Muscle of back (tissue), 3 donors: ENCODE measurements at regions not wholly inside any gene's neighbourhood (a gene's known extent, or its start where the extent isn't known, plus 50 kb on each side); places are given as distances from the start of the nearest gene placed in this dataset.

Experiments
- DNase-seq, 3 donors: peaks; one replicate each; pipeline versions ENCODE4 v3.0.0 to v3.0.0-alpha.2; 2013

- DNase-seq, result no peak
Measured at GRCh38 chrX:13266641-13267345, 53.1 kb downstream of the ATXN3L start.

DNA sequence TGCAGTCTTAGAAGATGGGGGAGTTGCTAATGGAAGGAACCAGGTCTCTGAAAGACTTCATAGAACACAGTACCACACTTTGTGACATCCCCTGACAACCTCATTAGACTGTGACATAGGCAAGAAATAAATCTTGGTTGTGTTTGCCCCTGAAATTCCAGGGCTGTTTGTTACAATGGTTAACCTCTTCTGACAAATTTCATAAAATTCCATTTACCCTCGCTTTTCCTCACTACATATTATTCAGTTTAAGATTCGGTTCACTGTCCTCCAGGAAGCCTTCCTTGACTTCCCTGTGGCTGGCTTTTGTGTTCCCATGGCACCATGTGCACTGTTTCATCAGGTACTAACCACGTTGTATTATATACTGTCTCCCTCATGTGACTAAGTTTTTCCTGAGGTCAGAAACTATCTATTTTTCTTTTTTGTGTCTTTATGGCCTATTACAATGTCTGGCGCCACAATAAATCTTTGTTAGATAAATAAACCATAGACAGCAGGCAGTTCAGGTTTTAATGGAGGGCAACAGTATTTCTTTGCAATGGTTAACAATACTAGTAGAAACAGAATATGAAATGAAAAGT lies 54.2 kb downstream of the ATXN3L start:
- no peak for DNase-seq

- DNase-seq, result no peak
Measured at GRCh38 chrX:13265111-13265510, 54.7 kb downstream of the ATXN3L start.

DNA sequence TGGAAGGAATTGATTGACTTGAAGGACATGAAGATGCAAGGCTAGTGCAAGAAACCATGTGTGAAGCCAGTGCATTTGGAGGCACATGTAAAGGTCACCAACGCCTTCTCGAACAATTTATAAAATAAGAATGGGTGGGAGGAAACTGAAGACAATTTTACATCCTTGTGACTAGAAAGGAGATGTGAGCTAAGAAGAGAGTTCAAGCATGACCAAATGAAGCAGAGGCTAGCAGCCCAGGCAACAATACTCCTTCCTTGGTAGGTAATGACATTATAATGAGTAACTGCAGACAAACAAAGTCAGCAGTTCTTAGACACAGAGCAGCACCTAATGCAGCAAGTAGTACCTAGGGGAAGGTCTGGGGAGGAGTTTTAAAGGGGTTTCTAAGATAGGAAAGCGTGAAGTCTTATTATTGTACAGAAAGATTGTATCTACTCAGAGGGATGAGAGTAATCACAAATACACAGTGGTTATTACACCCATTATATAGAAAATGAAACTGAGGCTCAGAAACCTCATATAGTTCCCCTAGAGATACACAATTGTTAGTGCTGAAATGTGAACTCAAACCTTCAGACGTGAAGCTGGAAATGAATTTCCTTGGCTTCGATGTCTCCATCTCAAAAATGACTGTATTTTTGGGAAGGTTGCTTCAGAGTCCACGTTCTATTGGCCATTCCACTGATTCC lies 56.1 kb downstream of the ATXN3L start:
- no peak for DNase-seq

DNA sequence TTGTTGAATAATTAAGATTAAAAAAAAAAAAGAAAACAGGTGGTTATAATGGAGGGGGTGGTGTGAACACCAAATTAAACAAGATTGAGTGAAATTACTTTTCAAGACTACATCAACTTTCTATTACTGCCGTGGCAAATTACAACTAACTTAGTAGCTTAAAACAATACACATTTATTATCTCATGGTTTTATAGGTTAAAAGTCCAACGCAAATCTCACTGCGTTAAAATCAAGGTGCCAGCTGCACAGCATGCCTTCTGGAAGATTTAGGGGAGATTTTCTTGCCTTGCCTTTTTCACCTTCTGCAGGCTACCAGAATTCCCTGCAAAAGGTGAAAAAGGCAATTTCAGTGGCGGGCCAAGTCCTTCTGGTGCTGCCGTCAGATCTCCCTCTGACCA lies 58.5 kb downstream of the ATXN3L start:
- no peak for DNase-seq

DNA sequence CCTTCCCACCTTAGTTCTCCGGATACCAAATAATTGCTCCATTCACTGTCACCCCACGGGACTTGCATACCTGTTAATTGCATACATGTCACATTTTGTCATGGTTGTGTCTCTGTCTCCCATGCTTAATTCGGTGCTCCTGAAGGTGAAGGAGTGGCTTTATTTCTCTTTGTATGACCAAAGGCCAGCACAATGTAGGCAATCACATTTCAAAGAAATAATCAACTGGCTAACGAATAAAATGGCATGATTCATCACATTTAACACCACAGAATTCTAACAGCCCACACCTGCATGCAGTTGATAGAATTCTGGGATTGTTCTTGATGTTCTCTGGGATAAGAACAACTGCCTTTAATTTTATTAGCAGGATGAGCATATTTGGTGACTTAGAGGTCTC lies 59.3 kb downstream of the ATXN3L start:
- DNase-seq, result no peak

DNA sequence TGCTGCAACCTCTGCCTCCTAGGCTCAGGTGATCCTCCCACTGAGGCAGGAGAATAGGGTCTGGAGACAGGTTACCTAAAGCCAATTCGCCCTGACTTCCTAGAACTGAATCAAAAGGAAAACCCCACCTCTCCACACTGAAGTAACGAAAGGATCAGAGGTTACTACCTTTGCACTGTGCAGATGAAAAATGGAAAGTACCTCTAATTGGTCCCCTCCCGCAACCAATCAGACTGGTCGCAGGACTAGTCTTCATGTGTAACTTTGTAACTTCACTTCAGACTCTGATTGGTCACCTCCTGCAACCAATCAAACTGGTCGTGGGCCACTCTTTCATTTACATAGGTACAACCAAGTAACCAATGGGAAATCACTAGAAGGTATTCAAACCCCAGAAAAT lies 61.1 kb downstream of the ATXN3L start:
- no peak for DNase-seq

GRCh38 chrX:13258052-13258444 lies 61.8 kb downstream of the ATXN3L start:
- no peak for DNase-seq

DNA sequence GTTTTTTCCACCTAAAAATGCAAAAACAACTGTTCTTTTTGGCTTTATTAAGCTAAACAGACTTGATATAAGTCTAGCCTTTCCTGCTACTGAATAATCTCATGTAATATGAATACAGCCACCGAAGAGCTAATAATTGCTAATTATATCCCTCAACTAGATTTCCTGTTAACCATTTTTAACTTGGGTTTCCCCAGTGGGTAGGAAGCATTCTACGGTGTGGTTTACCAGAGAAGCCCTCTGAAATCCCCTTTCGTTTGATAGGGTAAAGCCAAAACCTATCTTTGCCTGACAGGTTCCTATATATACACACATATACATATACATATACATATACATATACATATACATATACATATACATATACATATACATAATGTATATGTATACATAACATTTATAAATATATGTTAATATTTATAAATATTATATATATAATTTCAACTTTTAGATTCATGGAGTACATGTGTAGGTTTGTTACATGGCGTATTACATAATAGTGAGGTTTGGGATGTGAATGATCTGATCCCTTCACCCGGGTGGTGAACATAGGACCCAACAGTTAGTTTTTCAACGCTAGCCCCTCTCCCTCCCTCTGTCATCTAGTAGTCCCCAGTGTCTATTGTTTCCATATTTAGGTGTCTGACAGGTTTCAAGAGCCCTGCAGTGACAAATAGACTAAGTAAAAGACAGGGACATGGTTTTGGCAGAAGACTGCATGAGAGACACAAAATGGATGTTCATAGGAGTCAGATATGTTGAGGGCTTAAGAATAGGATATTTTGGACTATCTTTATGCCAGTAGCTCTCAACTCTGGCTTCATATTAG lies 62.4 kb downstream of the ATXN3L start:
- no peak for DNase-seq

GRCh38 chrX:13256603-13257002 lies 63.2 kb downstream of the ATXN3L start:
- DNase-seq, result no peak

DNA sequence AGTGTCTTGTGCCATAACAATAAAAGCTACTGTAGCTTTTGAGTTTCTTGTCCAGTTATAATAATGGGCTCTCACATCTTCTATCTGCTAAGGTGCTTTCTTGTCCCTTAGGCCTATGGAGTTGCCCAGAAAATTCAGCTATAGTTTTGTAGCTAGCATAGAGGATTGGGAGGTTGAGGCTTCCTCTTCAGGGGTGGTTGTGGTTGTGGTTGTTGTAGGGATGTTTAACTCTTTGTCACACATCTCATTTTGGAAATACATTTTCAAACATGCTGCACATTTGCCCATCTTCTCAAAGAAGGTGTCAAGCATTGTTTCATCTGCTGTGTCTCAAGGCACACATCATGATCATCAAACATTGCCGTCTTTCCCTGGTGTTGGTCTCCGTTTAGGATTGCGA lies 65.0 kb downstream of the ATXN3L start:
- DNase-seq, result no peak

GRCh38 chrX:13254076-13254785 lies 65.6 kb downstream of the ATXN3L start:
- no peak for DNase-seq

DNA sequence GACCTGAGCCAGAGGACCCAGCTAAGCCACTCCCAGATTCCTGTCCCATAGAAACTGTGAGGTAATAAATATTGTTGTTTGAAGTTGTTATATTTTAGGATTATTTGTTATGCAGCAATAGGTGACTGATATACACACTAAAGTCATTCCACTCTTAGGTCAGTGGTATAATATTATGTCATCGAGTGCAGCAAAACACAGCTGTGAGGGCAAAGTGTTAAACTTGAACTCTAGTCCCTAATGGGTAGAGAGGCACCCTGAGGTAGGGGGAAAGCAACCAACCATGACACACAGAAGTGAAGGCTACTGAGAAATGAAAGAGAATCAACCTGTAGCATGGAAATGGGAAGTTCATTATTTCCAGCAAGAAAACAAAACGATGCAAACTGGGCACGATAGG lies 66.6 kb downstream of the ATXN3L start:
- DNase-seq, result no peak

- no peak for DNase-seq
Measured at GRCh38 chrX:13252726-13253125, 67.1 kb downstream of the ATXN3L start.

- DNase-seq, result peak; percentile 31 to 78 (median 58)
Measured at GRCh38 chrX:13250826-13251580, 68.8 kb downstream of the ATXN3L start.

- DNase-seq, result peak in 2 of 3 donors; percentile 15 to 26
Measured at GRCh38 chrX:13248867-13249486, 70.9 kb downstream of the ATXN3L start.

GRCh38 chrX:13239272-13239671 lies 80.6 kb downstream of the ATXN3L start:
- no peak for DNase-seq

GRCh38 chrX:13235930-13236329 lies 83.9 kb downstream of the ATXN3L start:
- no peak for DNase-seq

- DNase-seq, result no peak
Measured at GRCh38 chrX:13232484-13232883, 87.4 kb downstream of the ATXN3L start.

DNA sequence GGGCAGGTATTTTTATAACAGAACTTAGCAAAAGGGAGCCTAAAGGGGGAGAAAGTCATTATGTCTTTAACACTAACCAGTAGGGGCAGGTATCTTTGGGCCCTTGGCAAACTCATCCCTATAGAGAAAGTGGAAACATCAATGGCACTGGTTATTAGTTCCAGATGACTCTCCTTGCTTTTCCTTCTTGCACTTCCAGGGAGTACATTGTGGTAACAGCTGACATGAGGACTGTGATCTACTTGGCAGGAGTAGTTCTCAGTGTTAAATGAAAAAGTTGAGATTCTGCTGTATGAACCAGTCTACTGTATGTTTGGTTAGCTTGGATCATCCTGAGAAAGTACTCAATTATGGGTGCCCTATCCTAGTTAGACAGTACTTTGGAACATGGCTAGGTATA lies 93.6 kb downstream of the ATXN3L start:
- DNase-seq, result no peak
